WTC11 (cell line): ENCODE measurements at regions not wholly inside any gene's neighbourhood (a gene's known extent, or its start where the extent isn't known, plus 50 kb on each side); places are given as distances from the start of the nearest gene placed in this dataset.
A peak's percentile ranks its signal among the peaks of the same experiment; 100 is the strongest.

ENCODE experiments used
- ATAC-seq: fragments of 200-7000 bp; cut with Tn5 transposase; 2 replicates; pipeline ENCODE4 v1.10.0; 2021; ENCODE audit warnings: mild to moderate bottlenecking, moderate library complexity
- CTCF ChIA-PET: fragments of 300-600 bp; sonication (Branson Sonifier 250); formaldehyde crosslinking; loops from one replicate; lab custom pipeline; 2021; ENCODE audit warnings: antibody characterized with exemption; lab: Charles Lee
- POLR2A ChIA-PET: fragments of 350-600 bp; sonication (Branson Sonifier 250); formaldehyde crosslinking; loops from one replicate; lab custom pipeline; 2021; ENCODE audit warnings: antibody characterized with exemption; lab: Charles Lee
- DNase-seq: peaks from one replicate; pipeline ENCODE4 v3.0.0; 2021; ENCODE audit warnings: low spot score
- H3K27ac Mint-ChIP-seq: 2 replicates; pipeline ENCODE4 v1.8.0; 2021; ENCODE audit warnings: mixed read lengths
- H3K27me3 Mint-ChIP-seq: 2 replicates; pipeline ENCODE4 v1.8.0; 2021; ENCODE audit warnings: low read depth, mild to moderate bottlenecking, moderate library complexity, mixed read lengths
- H3K36me3 Mint-ChIP-seq: 2 replicates; pipeline ENCODE4 v1.8.0; 2021; ENCODE audit warnings: mixed read lengths
- H3K4me1 Mint-ChIP-seq: 2 replicates; pipeline ENCODE4 v1.8.0; 2022; ENCODE audit warnings: mixed read lengths
- H3K4me3 Mint-ChIP-seq: 2 replicates; pipeline ENCODE4 v1.8.0; 2021; ENCODE audit warnings: mild to moderate bottlenecking, moderate library complexity, mixed read lengths
- H3K9me3 Mint-ChIP-seq: 2 replicates; pipeline ENCODE4 v1.8.0; 2021; ENCODE audit warnings: mixed read lengths
- AFF4 ChIP-seq: sonication (generic); formaldehyde crosslinking; IDR thresholded peaks from 2 replicates; pipeline ENCODE4 v1.8.1; 2023; ENCODE audit warnings: mild to moderate bottlenecking, missing genetic modification reagents, borderline replicate concordance
- ATF6 ChIP-seq: sonication (generic); formaldehyde crosslinking; IDR thresholded peaks from 2 replicates; pipeline ENCODE4 v1.8.1; 2023; ENCODE audit warnings: mild to moderate bottlenecking, missing genetic modification reagents
- CREM ChIP-seq: sonication (generic); formaldehyde crosslinking; IDR thresholded peaks from 2 replicates; pipeline ENCODE4 v1.8.1; 2022; ENCODE audit warnings: mild to moderate bottlenecking, missing genetic modification reagents, moderate library complexity
- CTCF ChIP-seq: fragments of 200-600 bp; IDR thresholded peaks from 2 replicates; pipeline ENCODE4 v1.8.0; 2022; ENCODE audit warnings: antibody characterized with exemption
- ELF4 ChIP-seq: sonication (generic); formaldehyde crosslinking; IDR thresholded peaks from 2 replicates; pipeline ENCODE4 v1.8.1; 2022; ENCODE audit warnings: low read depth, mild to moderate bottlenecking, moderate library complexity, missing genetic modification reagents
- ERG ChIP-seq: fragments of 250-450 bp; sonication (Bioruptor Pico); IDR thresholded peaks from 2 replicates; pipeline ENCODE4 v1.8.0; 2021; ENCODE audit warnings: mild to moderate bottlenecking
- GABPB1 ChIP-seq: sonication (generic); formaldehyde crosslinking; IDR thresholded peaks from 2 replicates; pipeline ENCODE4 v1.8.1; 2023; ENCODE audit warnings: mild to moderate bottlenecking, missing genetic modification reagents
- NFYB ChIP-seq: sonication (generic); formaldehyde crosslinking; conservative IDR thresholded peaks from 2 replicates; pipeline ENCODE4 v1.8.0; 2022; ENCODE audit warnings: low read depth, missing genetic modification reagents
- OVOL2 ChIP-seq: fragments of 250-450 bp; sonication (Bioruptor Pico); IDR thresholded peaks from 2 replicates; pipeline ENCODE4 v1.9.0; 2021; ENCODE audit warnings: mild to moderate bottlenecking, borderline replicate concordance
- PRDM15 ChIP-seq: sonication (generic); formaldehyde crosslinking; IDR thresholded peaks from 2 replicates; pipeline ENCODE4 v1.8.0; 2022; ENCODE audit warnings: missing genetic modification reagents
- RELA ChIP-seq: sonication (generic); formaldehyde crosslinking; IDR thresholded peaks from 2 replicates; pipeline ENCODE4 v1.8.1; 2022; ENCODE audit warnings: missing genetic modification reagents, mild to moderate bottlenecking, borderline replicate concordance
- USF1 ChIP-seq: sonication (generic); formaldehyde crosslinking; IDR thresholded peaks from 2 replicates; pipeline ENCODE4 v1.8.0; 2022; ENCODE audit warnings: mild to moderate bottlenecking, missing genetic modification reagents
- USF2 ChIP-seq: sonication (generic); formaldehyde crosslinking; IDR thresholded peaks from 2 replicates; pipeline ENCODE4 v1.8.1; 2023; ENCODE audit warnings: mild to moderate bottlenecking, missing genetic modification reagents, moderate library complexity
- ZBTB21 ChIP-seq: sonication (generic); formaldehyde crosslinking; IDR thresholded peaks from 2 replicates; pipeline ENCODE4 v1.8.1; 2023; ENCODE audit warnings: mild to moderate bottlenecking, missing genetic modification reagents, borderline replicate concordance
- ZNF317 ChIP-seq: sonication (generic); formaldehyde crosslinking; IDR thresholded peaks from 2 replicates; pipeline ENCODE4 v1.8.1; 2023; ENCODE audit warnings: low read depth, mild to moderate bottlenecking, moderate library complexity, missing genetic modification reagents, borderline replicate concordance

GRCh38 chr12:115569345-115570068 is 708.0 kb downstream of the MED13L start:
- Mint-ChIP-seq H3K27me3 (no peaks in the 10 kb centered on the region), H3K9me3 (peaks cover 5% of the 10 kb centered on the region; the same call in 1 of the 2 replicates), H3K4me3 (no peak overlapping the region), H3K27ac (no peak overlapping the region), H3K36me3 (no peaks in the 10 kb centered on the region), H3K4me1 (peaks cover 2% of the 10 kb centered on the region)
- ATAC-seq = peak; percentile 60
- TF ChIP-seq ERG (CRISPR knock-in tag) = no peak
- TF ChIP-seq USF2 = peak; percentile 69
- no peak for TF ChIP-seq CTCF
- TF ChIP-seq USF1 (CRISPR knock-in tag) = peak; percentile 27; the same call in 1 of the 2 replicates
- ChIA-PET POLR2A (interaction anchor here (0.7 kb wide), 1 partner anchor 151 kb away, joined by 4 read pairs; no protein-coding TSS in a partner anchor), CTCF (interaction anchor here (0.6 to 1.9 kb wide), 6 partner anchors 11 to 793 kb away, joined by 3 to 8 read pairs (median 3); no protein-coding TSS in a partner anchor)
- no peak for DNase-seq

- ChIA-PET POLR2A (no interaction called here), CTCF (interaction anchor here (1.0 kb wide), 1 partner anchor 11 kb away, joined by 3 read pairs; no protein-coding TSS in a partner anchor)
- Mint-ChIP-seq H3K27me3 (peaks cover 2% of the 10 kb centered on the region; the same call in 1 of the 2 replicates), H3K4me3 (no peak overlapping the region), H3K27ac (no peak overlapping the region), H3K36me3 (no peaks in the 10 kb centered on the region), H3K4me1 (no peaks in the 10 kb centered on the region), H3K9me3 (no peaks in the 10 kb centered on the region)
- DNase-seq (no peak), ATAC-seq (no peak)
- TF ChIP-seq GABPB1 (CRISPR knock-in tag) (no peak), ZBTB21 (CRISPR knock-in tag) (no peak)
These were observed 719.2 kb downstream of the MED13L start for GRCh38 chr12:115558281-115558680.

GRCh38 chr12:115553622-115554021 is 723.9 kb downstream of the MED13L start:
- DNase-seq (no peak), ATAC-seq (no peak)
- H3K36me3 Mint-ChIP-seq = no peaks in the 10 kb centered on the region
- ChIA-PET CTCF (no interaction called here), POLR2A (no interaction called here)
- H3K9me3 Mint-ChIP-seq = no peaks in the 10 kb centered on the region
- H3K4me3 Mint-ChIP-seq = no peak overlapping the region
- no peak overlapping the region for H3K27ac Mint-ChIP-seq
- H3K4me1 Mint-ChIP-seq = no peaks in the 10 kb centered on the region
- peaks cover 2% of the 10 kb centered on the region; the same call in 1 of the 2 replicates for H3K27me3 Mint-ChIP-seq
- TF ChIP-seq CREM (CRISPR knock-in tag) (no peak), ZNF317 (CRISPR knock-in tag) (no peak), RELA (CRISPR knock-in tag) (no peak), AFF4 (no peak), OVOL2 (no peak), NFYB (no peak), ELF4 (CRISPR knock-in tag) (no peak), PRDM15 (CRISPR knock-in tag) (no peak), ATF6 (no peak), GABPB1 (CRISPR knock-in tag) (no peak)
